ENCODE measurements at regions not wholly inside any gene's neighbourhood (a gene's known extent, or its start where the extent isn't known, plus 50 kb on each side); places are given as distances from the start of the nearest gene placed in this dataset.

GRCh38 chr6:28767691-28768090, 156.1 kb downstream of the TRIM27 start:
- no peak overlapping the region for H3K9ac ChIP-seq (ENCODE audit: low read depth, low read length)

DNA sequence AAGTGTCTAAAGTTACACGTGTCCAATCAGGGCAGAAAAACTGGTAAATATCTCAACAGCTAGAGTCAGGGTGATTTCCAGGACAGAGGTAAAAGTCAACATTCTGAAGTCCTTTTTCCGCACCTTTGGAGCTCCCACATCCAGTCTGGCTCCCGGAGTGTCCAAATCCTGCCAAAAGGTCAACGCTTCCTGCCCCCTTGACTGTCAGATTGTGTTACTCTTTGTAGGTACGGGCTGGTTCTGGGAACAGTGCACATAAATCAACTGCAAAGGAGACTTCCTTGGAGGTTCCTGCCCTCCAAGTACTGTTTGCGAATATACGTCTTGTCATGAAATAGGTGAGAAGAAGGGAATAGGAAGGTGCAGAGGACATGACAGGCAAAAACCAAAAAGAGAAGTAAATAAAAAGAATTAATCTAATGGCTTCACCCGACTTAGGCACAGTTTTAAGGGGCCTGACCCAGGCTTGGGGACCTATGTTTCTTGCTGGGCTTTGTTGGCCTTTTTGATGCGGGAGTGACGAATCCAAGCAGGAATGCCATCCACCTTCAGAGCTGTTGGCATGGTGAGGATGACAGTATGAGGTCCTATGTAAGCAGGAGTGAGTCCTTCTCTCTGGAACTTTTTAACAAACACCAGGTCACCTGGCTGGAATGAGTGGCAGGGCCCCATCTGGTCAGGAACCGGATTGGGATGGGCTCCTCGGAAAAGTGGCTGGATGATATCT, 155.4 kb downstream of the TRIM27 start:
- Histone ChIP-seq H3K36me3 (ENCODE audit: insufficient read depth, low read length) (no peaks in the 10 kb centered on the region), H3K4me3 (ENCODE audit: low read length) (no peak overlapping the region), H3K4me2 (ENCODE audit: low read length) (no peak overlapping the region), H3K9ac (ENCODE audit: low read depth, low read length) (no peak overlapping the region), H3K9me3 (replicated peaks; ENCODE audit: low read length) (no peaks in the 10 kb centered on the region), H3K4me1 (ENCODE audit: control insufficient read depth, insufficient read depth, low read length) (no peaks in the 10 kb centered on the region), H3K27me3 (ENCODE audit: control insufficient read depth, insufficient read depth, low read length) (peaks cover 88% of the 10 kb centered on the region)

More at GRCh38 chr6:28767691-28768090, 156.1 kb downstream of the TRIM27 start:
- Histone ChIP-seq H3K4me2 (ENCODE audit: low read length) (no peak overlapping the region), H3K27me3 (ENCODE audit: control insufficient read depth, insufficient read depth, low read length) (peaks cover 81% of the 10 kb centered on the region), H3K4me1 (ENCODE audit: control insufficient read depth, insufficient read depth, low read length) (no peaks in the 10 kb centered on the region), H3K9me3 (replicated peaks; ENCODE audit: low read length) (no peaks in the 10 kb centered on the region), H3K36me3 (ENCODE audit: insufficient read depth, low read length) (no peaks in the 10 kb centered on the region), H3K4me3 (ENCODE audit: low read length) (no peak overlapping the region)

- no peaks in the 10 kb centered on the region for H3K36me3 ChIP-seq (ENCODE audit: insufficient read depth, low read length)
- no peak overlapping the region for H3K9ac ChIP-seq (ENCODE audit: low read depth, low read length)
- H3K9me3 ChIP-seq (replicated peaks; ENCODE audit: low read length): no peaks in the 10 kb centered on the region
- peaks cover 97% of the 10 kb centered on the region for H3K27me3 ChIP-seq (ENCODE audit: control insufficient read depth, insufficient read depth, low read length)
- no peak overlapping the region for H3K4me3 ChIP-seq (ENCODE audit: low read length)
- no peaks in the 10 kb centered on the region for H3K4me1 ChIP-seq (ENCODE audit: control insufficient read depth, insufficient read depth, low read length)
- H3K4me2 ChIP-seq (ENCODE audit: low read length): no peak overlapping the region
Measured at GRCh38 chr6:28769626-28770402, 154.0 kb downstream of the TRIM27 start.

DNA sequence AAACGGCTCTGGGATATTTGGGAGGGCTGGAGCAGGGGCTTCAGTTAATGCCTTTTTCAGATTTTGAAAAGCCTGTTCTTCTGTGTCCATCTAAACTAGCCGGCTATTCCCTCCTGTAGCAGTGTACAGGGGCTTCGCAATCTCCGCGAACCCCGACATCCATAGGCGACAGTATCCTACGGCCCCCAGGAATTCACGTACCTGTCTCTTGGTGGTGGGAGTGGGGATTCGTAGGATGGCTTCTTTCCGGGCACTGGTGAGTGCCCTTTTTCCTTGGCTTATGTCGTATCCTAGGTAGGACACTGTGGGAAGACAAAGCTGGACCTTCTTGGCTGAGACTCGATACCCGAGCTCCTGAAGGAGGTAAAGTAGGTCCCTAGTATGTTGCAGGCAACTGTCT, 153.1 kb downstream of the TRIM27 start:
- Histone ChIP-seq H3K27me3 (ENCODE audit: control insufficient read depth, insufficient read depth, low read length) (peaks cover 98% of the 10 kb centered on the region), H3K36me3 (ENCODE audit: insufficient read depth, low read length) (no peaks in the 10 kb centered on the region), H3K4me2 (ENCODE audit: low read length) (no peak overlapping the region), H3K9ac (ENCODE audit: low read depth, low read length) (no peak overlapping the region), H3K4me3 (ENCODE audit: low read length) (no peak overlapping the region), H3K9me3 (replicated peaks; ENCODE audit: low read length) (no peaks in the 10 kb centered on the region), H3K4me1 (ENCODE audit: control insufficient read depth, insufficient read depth, low read length) (no peaks in the 10 kb centered on the region)

- Histone ChIP-seq H3K4me1 (ENCODE audit: control insufficient read depth, insufficient read depth, low read length) (no peaks in the 10 kb centered on the region), H3K36me3 (ENCODE audit: insufficient read depth, low read length) (no peaks in the 10 kb centered on the region), H3K9me3 (replicated peaks; ENCODE audit: low read length) (no peaks in the 10 kb centered on the region), H3K27me3 (ENCODE audit: control insufficient read depth, insufficient read depth, low read length) (peaks cover 98% of the 10 kb centered on the region), H3K4me2 (ENCODE audit: low read length) (no peak overlapping the region), H3K4me3 (ENCODE audit: low read length) (no peak overlapping the region), H3K9ac (ENCODE audit: low read depth, low read length) (no peak overlapping the region)
Measured at GRCh38 chr6:28771401-28772267, 152.2 kb downstream of the TRIM27 start.

- no peaks in the 10 kb centered on the region for H3K36me3 ChIP-seq (ENCODE audit: insufficient read depth, low read length)
- no peak overlapping the region for H3K4me3 ChIP-seq (ENCODE audit: low read length)
- no peaks in the 10 kb centered on the region for H3K9me3 ChIP-seq (replicated peaks; ENCODE audit: low read length)
- H3K4me1 ChIP-seq (ENCODE audit: control insufficient read depth, insufficient read depth, low read length): no peaks in the 10 kb centered on the region
- H3K9ac ChIP-seq (ENCODE audit: low read depth, low read length): no peak overlapping the region
- H3K27me3 ChIP-seq (ENCODE audit: control insufficient read depth, insufficient read depth, low read length): peaks cover 96% of the 10 kb centered on the region
- no peak overlapping the region for H3K4me2 ChIP-seq (ENCODE audit: low read length)
Measured at GRCh38 chr6:28772480-28773381, 151.1 kb downstream of the TRIM27 start.

GRCh38 chr6:28774292-28775051, 149.3 kb downstream of the TRIM27 start:
- no peaks in the 10 kb centered on the region for H3K36me3 ChIP-seq (ENCODE audit: insufficient read depth, low read length)

DNA sequence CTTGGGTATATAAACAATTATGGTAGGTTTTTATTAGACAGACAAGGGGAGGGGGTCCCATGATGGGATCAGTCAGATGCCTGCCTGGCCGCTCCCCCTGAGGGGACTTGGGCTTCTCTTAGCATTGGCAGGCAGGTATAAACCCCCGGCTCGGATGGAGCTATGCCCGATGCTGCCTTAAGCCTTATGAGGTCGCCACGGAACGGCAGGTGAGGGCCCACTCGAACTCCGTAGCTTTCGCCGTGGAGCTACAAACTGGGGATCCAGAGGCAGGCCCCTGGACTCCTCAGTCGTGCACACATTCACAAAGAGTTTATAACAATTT, 148.8 kb downstream of the TRIM27 start:
- no peaks in the 10 kb centered on the region for H3K4me1 ChIP-seq (ENCODE audit: control insufficient read depth, insufficient read depth, low read length)
- no peaks in the 10 kb centered on the region for H3K9me3 ChIP-seq (replicated peaks; ENCODE audit: low read length)
- no peak overlapping the region for H3K9ac ChIP-seq (ENCODE audit: low read depth, low read length)
- H3K4me3 ChIP-seq (ENCODE audit: low read length): no peak overlapping the region
- H3K27me3 ChIP-seq (ENCODE audit: control insufficient read depth, insufficient read depth, low read length): peaks cover 95% of the 10 kb centered on the region
- H3K36me3 ChIP-seq (ENCODE audit: insufficient read depth, low read length): no peaks in the 10 kb centered on the region
- H3K4me2 ChIP-seq (ENCODE audit: low read length): no peak overlapping the region

More at GRCh38 chr6:28774292-28775051, 149.3 kb downstream of the TRIM27 start:
- H3K4me3 ChIP-seq (ENCODE audit: low read length): no peak overlapping the region
- no peak overlapping the region for H3K4me2 ChIP-seq (ENCODE audit: low read length)
- H3K9me3 ChIP-seq (replicated peaks; ENCODE audit: low read length): no peaks in the 10 kb centered on the region
- no peak overlapping the region for H3K9ac ChIP-seq (ENCODE audit: low read depth, low read length)
- H3K4me1 ChIP-seq (ENCODE audit: control insufficient read depth, insufficient read depth, low read length): no peaks in the 10 kb centered on the region
- H3K27me3 ChIP-seq (ENCODE audit: control insufficient read depth, insufficient read depth, low read length): peaks cover 95% of the 10 kb centered on the region

DNA sequence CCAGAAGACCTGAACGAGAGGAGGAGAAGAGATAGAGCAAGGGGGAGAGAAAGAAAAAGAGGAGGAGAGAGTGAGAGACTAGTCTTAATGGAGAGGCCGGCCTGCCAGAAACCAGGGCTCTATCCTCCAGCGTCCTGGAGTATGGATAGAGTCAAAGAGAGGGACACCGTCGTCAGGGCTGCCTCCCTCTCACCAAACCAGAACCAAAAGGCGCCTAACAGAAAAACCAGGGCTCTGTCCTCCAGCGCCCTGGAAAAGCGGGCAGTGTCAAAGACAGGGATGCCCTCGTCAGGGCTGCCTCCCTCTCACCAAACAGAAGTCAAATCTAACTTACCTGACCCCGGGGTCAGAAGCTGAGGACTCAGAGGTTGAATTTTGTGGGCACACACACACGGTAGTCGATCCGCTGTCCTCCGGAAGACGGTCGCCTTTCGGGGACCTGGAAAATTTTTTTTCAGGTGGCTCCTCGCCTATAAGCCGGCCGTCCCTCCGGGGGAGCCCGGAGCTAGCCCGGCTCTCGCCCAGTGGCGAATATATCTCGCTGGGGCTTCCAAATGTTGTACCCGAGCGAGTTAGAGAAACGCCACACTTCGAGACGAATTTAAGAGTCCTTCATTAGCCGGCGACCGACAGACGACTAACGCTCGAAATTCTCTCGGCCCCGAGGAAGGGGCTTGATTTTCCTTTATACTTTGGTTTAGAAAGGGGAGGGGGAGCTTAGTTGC, 148.2 kb downstream of the TRIM27 start:
- no peaks in the 10 kb centered on the region for H3K4me1 ChIP-seq (ENCODE audit: control insufficient read depth, insufficient read depth, low read length)
- no peaks in the 10 kb centered on the region for H3K36me3 ChIP-seq (ENCODE audit: insufficient read depth, low read length)
- H3K9ac ChIP-seq (ENCODE audit: low read depth, low read length): no peak overlapping the region
- no peaks in the 10 kb centered on the region for H3K9me3 ChIP-seq (replicated peaks; ENCODE audit: low read length)
- H3K4me3 ChIP-seq (ENCODE audit: low read length): no peak overlapping the region
- H3K27me3 ChIP-seq (ENCODE audit: control insufficient read depth, insufficient read depth, low read length): peaks cover 93% of the 10 kb centered on the region
- no peak overlapping the region for H3K4me2 ChIP-seq (ENCODE audit: low read length)
